ENCODE measurements at regions not wholly inside any gene's neighbourhood (a gene's known extent, or its start where the extent isn't known, plus 50 kb on each side); places are given as distances from the start of the nearest gene placed in this dataset.

GRCh38 chr16:9422762-9423513 is 331.5 kb downstream of the HAPSTR1 start:
- TF ChIP-seq EZH2 (IDR thresholded peaks at IDR 0.05; ENCODE audit: borderline replicate concordance, low read depth, low read length, severe bottlenecking): no peak
- TF ChIP-seq, protein P1, sequence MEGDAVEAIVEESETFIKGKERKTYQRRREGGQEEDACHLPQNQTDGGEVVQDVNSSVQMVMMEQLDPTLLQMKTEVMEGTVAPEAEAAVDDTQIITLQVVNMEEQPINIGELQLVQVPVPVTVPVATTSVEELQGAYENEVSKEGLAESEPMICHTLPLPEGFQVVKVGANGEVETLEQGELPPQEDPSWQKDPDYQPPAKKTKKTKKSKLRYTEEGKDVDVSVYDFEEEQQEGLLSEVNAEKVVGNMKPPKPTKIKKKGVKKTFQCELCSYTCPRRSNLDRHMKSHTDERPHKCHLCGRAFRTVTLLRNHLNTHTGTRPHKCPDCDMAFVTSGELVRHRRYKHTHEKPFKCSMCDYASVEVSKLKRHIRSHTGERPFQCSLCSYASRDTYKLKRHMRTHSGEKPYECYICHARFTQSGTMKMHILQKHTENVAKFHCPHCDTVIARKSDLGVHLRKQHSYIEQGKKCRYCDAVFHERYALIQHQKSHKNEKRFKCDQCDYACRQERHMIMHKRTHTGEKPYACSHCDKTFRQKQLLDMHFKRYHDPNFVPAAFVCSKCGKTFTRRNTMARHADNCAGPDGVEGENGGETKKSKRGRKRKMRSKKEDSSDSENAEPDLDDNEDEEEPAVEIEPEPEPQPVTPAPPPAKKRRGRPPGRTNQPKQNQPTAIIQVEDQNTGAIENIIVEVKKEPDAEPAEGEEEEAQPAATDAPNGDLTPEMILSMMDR (IDR thresholded peaks at IDR 0.05; ENCODE audit: borderline replicate concordance, extremely low read depth, low read length, poor library complexity, severe bottlenecking): no peak

Data from DND-41 (cell line).